ENCODE measurements at regions not wholly inside any gene's neighbourhood (a gene's known extent, or its start where the extent isn't known, plus 50 kb on each side); places are given as distances from the start of the nearest gene placed in this dataset.

DNA sequence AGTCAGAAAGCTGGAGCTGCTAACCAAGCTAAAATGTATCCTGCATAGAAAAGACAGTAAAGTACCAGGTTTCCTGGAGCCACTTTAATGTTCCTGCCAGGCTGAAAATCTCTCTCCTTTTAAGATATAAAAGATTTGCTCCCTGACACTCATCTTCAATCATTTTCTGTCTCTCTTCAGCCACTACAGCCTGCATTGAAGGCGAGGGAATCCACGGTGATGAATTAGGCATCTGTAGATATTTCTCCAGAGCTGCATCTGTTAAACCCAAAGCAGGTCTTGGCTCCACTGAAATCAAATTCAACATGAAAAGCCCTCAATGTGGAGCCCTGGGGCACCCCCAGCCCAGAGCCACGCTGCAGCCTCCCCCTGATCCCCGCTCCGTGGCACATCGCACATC is 94.7 kb upstream of the CRHR1 start:
- DNase-seq: no peak

DNA sequence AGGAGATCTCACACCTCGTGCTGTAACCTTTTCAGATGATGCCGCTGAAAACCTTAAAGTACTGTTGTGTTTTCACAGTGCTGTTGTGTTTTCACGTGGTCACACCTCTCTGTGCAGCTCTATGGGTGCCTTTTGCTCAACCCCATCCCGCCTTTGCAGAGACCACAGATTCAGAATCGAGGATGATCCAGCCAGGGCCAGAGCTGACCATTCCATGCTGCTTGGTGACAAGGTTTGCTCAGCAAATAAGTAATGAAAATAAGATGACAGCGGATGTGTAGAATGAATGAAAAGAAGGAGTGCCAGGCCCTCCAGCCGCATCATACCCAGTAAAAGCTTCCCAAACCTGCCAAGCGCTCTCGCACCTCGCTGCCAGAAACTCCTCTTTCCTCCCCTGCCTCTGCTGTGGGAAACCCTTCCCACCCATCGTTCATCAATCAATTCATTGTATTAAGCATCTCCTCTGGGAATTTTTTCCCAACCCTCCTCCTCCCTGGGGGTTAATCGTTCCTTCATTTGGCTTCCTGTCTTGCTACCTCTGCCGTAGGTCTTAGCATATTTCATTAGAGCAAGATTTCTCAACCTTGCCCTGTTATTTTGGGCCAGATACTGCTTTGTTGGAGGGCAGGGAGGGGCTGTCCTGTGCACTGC is 93.4 kb upstream of the CRHR1 start:
- DNase-seq: no peak

- peak; percentile 63 for DNase-seq
Observed at GRCh38 chr17:45692661-45693060, 91.5 kb upstream of the CRHR1 start.

GRCh38 chr17:45693792-45694191 is 90.3 kb upstream of the CRHR1 start:
- DNase-seq: no peak

- no peak for DNase-seq
Observed at GRCh38 chr17:45696442-45696841, 87.7 kb upstream of the CRHR1 start.

DNA sequence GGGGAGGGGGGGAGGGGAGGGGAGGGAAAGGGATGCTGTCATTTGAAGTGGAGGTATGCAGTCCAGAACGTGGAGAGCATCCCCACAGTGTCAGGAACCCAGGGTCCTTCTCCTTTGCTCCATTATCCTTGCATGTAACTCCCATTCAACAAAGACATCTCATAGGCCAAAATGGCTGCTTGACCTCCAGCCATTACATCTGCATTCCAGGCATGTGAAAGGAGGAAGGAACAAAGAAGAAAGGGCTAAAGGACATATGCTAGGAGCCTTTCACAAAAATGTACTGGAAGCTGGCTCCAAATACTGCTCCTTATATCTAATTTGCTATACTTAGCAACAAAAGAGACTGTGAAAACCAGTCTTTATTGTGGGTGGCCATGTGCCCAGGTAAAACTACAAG is 87.0 kb upstream of the CRHR1 start:
- DNase-seq: no peak

- DNase-seq: no peak
Observed at GRCh38 chr17:45700171-45701090, 83.7 kb upstream of the CRHR1 start.

- DNase-seq: no peak
Observed at GRCh38 chr17:45702666-45703266, 81.4 kb upstream of the CRHR1 start.

DNA sequence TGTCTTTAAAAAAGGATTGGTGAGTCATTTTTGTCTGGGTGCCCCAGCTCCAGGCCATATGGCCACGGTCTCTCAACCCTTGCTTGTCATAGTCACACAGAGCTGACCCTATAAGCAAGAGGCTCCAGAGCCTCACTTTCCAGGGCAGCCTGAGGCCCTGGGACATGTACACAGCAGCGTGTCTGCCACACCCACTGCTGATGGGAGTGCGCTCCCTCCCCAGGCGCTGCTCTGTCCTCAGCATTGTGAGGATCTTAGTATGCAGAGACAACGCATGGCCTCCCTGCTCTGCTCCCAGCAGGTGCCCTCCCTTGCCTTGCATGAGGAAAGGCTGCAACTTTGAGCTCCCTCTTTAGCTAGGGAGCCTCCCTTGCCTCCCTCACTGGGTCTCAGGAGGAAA is 80.8 kb upstream of the CRHR1 start:
- no peak for DNase-seq

DNA sequence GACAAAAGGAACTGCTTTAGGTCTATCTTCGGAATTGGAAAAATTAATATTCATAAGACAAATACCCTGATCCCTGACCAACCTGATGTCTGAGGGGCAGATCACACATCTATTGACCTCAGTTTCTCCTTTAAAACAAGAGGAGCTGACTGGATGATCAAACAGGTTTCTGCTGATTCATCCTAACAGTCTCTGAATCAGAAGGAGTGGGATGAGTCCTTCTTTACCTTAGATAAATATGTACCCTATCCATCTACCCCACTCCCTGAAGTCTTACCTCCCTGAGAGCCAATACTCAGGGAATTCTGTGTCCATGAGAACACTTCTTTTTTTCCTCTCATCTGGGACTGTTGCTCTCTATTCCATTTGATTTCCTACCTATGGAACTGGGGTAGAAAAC is 80.3 kb upstream of the CRHR1 start:
- no peak for DNase-seq

DNA sequence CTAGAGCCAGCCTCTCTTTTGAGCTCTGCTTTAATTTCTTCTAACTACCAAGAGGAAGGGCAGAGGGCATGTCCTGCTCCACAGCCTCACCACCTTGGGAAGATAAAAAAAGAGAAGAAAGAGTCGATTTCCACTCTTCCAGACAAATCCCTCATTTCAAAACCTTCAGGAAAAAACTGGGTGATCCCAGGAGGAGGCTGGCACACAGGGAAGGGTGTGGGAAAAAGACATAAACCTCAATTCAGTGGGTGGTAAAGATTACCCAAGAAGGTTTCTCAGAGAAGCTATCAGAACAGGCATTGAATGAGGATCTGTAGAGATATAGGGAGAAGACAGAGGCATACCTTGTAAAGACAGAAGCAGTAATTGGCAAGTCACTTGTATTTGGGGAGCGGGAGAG is 79.9 kb upstream of the CRHR1 start:
- DNase-seq: no peak

DNA sequence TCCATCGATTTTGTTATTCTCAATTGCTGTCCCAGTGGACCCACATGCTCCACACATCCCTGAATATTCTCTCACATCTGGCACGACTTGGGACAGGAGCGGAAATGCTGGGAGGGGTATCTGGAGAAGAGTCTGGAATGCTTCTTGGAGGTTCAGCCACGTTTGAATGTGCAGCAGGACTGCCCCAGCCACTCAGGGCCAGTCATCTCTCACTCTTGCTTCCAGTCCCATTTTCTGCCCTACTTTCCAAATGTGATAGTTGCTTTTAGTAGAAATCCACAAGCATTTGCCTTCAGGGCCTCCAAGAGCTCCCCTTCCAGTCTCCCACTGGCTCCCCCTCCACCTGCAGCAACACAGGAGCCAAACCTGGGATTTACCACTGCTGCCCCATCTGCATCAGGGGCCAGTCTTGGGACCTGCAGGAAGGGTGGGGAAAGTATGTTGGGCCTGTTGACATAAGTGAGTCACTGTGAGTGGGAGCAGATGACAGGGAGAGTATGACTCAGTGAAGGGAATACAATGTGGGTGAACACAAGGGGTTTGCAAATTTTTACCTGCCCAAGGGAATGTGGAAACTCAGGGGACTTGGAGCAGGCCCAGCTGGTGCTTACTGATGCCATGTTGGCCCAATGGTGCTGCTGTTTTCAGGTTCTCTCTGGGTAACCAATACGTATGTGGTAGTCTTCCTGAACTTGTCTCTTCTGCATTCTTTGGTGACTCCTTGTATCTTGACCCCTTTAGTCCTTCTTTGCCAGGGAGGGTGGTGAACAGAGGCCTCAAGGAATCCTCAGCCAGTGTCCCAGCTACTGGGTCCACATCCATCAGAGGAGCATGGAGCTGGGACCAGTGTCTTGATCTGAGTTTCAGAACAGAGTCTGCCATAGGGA is 78.8 kb upstream of the CRHR1 start:
- no peak for DNase-seq

- DNase-seq: no peak
Observed at GRCh38 chr17:45706033-45706432, 78.1 kb upstream of the CRHR1 start.

GRCh38 chr17:45708707-45709290 is 75.3 kb upstream of the CRHR1 start:
- DNase-seq: no peak

DNA sequence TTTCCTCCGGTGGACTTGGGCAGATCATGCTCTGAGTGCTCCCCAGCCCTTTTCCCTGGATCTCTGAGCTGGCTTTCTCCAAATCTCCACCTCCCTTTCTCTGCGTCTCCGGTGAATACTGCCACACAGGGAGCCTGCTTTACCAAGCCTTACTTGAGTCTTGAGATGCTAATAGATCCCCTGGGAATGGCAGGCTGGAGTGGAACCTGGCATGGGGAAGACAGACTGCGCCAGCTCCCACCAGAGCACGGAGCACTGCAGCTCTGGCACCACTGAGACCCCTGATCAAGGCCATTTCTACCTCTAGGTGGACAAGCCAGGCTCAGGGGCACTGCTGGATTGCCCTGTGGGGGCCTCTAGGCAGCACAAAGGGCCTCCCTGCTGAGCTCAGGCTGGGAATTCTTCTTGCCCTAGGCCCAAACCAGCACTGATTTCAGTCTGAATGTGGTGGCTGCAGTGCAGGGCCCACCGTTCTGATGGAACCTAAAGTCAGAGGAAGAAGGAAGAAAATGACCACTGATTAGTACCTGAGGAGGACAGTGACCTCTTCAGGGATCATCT is 74.3 kb upstream of the CRHR1 start:
- no peak for DNase-seq

DNA sequence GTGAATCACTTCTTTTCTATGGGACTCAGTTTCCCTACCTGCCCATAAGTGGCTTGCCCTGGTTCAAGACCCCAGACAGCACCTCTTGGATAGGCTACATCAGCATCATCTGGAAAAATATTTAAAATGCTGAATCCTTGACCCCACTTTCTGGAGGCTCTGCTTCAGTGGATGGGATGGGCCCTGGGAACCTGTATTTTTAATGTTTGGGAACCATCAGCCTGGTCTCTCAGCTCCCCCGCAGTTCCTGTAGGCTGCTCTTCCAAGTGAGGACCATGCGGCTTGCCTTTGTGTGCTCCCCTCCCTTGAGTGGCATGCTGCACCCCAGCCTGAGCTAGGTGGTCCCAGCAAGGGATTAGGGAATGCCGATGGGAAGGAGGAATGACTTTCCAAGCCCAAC is 68.3 kb upstream of the CRHR1 start:
- no peak for DNase-seq

DNA sequence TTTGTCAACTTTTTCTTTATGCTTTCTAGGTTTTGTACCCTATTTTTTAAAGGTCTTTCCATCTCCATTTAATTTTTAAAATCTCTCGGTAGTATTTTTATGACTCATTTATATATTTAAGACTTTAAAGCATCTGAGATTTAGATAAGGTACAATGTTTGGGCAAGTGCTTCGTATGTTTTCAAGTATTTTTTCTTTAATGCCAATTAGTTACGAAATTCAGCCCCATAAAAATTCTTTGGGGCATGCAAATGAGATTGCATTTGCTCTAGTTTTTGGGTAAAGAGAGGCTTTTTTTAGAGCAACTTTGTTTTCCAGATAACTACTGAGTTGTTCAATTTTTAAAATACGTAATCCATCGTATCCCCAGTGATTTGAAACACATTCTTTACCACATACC is 65.3 kb upstream of the CRHR1 start:
- DNase-seq: no peak

- DNase-seq: no peak
Observed at GRCh38 chr17:45719335-45720071, 64.6 kb upstream of the CRHR1 start.

DNA sequence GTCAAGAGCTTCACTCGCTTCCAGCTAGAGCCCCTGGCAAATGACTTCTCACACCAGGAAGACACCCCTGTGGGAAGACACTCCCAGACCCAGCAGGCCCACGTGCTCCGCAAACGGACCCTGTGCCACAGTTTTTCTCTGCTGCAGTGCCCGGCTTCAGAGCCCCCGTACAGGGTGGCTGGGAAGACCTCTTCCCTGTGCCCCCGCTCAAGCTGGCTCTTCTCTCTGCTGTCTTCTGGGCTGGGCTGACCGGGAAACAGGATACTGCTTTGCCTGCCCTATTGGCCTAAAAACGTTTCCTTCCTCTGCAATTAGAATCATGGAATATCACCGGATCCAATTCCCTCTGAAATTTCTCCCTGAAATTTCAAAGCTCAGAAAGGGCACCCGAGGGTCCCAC is 63.7 kb upstream of the CRHR1 start:
- no peak for DNase-seq

DNA sequence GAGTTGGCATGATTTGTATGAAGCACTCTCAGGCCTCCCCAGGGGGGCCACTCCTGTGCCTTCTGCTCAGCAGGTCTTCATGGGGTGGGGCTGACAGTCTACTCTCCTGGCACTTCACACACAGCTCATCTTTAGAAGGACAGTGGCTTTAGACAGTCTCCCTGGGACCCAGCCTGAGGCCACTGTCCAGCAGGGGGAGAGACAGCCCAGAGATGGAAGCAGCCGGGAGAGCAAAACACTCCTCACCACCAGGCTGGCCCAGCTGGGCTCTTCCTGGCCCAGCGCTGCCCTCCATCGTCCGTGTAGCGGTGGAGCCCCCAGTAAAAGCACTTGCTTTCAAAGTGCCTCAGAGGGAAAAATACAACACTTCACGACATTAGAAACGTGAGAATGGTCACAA is 62.0 kb upstream of the CRHR1 start:
- DNase-seq: peak; percentile 82

GRCh38 chr17:45729294-45729907 is 54.7 kb upstream of the CRHR1 start:
- no peak for DNase-seq
